HEK293 (cell line): ENCODE measurements at regions not wholly inside any gene's neighbourhood (a gene's known extent, or its start where the extent isn't known, plus 50 kb on each side); places are given as distances from the start of the nearest gene placed in this dataset.

Experiments used
- CTCF ChIA-PET: fragments of 350-600 bp; formaldehyde crosslinking; extraction: SDS; loops from one replicate; lab custom pipeline; 2021; ENCODE audit warnings: antibody characterized with exemption; lab: Yijun Ruan, JAX
- POLR2A ChIA-PET: fragments of 300-600 bp; formaldehyde crosslinking; extraction: SDS; loops from one replicate; lab custom pipeline; 2020; ENCODE audit warnings: antibody characterized with exemption, inconsistent platforms; lab: Yijun Ruan, JAX
- H3K27ac ChIP-seq: fragments of 200-500 bp; sonication (Bioruptor generic); 2 replicates; pipeline ENCODE4 v1.5.1; 2014; ENCODE audit warnings: low read depth, low read length, control low read depth, inconsistent platforms; ENCODE audit errors: extremely low read depth
- H3K36me3 ChIP-seq, 2 experiments: fragments of 200-500 bp in 1 of 2; sonication (Bioruptor generic) in 1 of 2; 1 replicate in 1 of 2; 2 replicates in 1 of 2; pipeline ENCODE4 v1.5.1; 2014 to 2017; ENCODE audit warnings: inconsistent platforms in 2 of 2, low read length in 2 of 2; ENCODE audit not compliant: control insufficient read depth in 2 of 2, insufficient read depth in 1 of 2
- H3K4me1 ChIP-seq: fragments of 200-500 bp; sonication (Bioruptor generic); 2 replicates; pipeline ENCODE4 v1.5.1; 2014; ENCODE audit warnings: mild to moderate bottlenecking, low read length, inconsistent platforms; ENCODE audit not compliant: control insufficient read depth, insufficient read depth
- H3K4me3 ChIP-seq: 2 replicates; pipeline ENCODE4 v1.5.1; 2011; ENCODE audit warnings: low read depth, mild to moderate bottlenecking, control low read depth, low read length, moderate library complexity
- H3K9me3 ChIP-seq: fragments of 200-500 bp; sonication (Bioruptor generic); 2 replicates; pipeline ENCODE4 v1.5.1; 2014; ENCODE audit warnings: low read depth, low read length, inconsistent platforms; ENCODE audit not compliant: control insufficient read depth, insufficient read depth
- HOXD13 ChIP-seq: sonication (generic); formaldehyde crosslinking; IDR thresholded peaks from 2 replicates; pipeline ENCODE4 v1.8.0; 2022; ENCODE audit warnings: missing genetic modification reagents, borderline replicate concordance
- IKZF3 ChIP-seq: fragments of 450-650 bp; IDR thresholded peaks from 2 replicates; pipeline ENCODE4 v1.5.0; 2018; ENCODE audit warnings: missing biosample characterization, mild to moderate bottlenecking, missing genetic modification characterization, moderate library complexity
- KLF16 ChIP-seq: fragments of 450-650 bp; formaldehyde crosslinking; IDR thresholded peaks from 2 replicates; pipeline ENCODE4 v1.5.1; 2017; ENCODE audit warnings: missing biosample characterization, missing genetic modification characterization
- KLF9 ChIP-seq: fragments of 450-650 bp; formaldehyde crosslinking; IDR thresholded peaks from 2 replicates; pipeline ENCODE4 v1.5.1; 2016; ENCODE audit warnings: missing biosample characterization, missing genetic modification characterization, low read depth
- MYNN ChIP-seq: fragments of 450-650 bp; formaldehyde crosslinking; IDR thresholded peaks from 2 replicates; pipeline ENCODE4 v1.5.1; 2016; ENCODE audit warnings: missing biosample characterization, missing genetic modification characterization, borderline replicate concordance
- SALL2 ChIP-seq: fragments of 450-650 bp; formaldehyde crosslinking; IDR thresholded peaks from 2 replicates; pipeline ENCODE4 v1.5.0; 2017; ENCODE audit warnings: missing biosample characterization, mild to moderate bottlenecking, missing genetic modification characterization, borderline replicate concordance
- ZBTB17 ChIP-seq: fragments of 450-650 bp; formaldehyde crosslinking; IDR thresholded peaks from 2 replicates; pipeline ENCODE4 v1.5.1; 2016; ENCODE audit warnings: missing biosample characterization, missing genetic modification characterization
- ZFHX2 ChIP-seq: fragments of 450-650 bp; formaldehyde crosslinking; conservative IDR thresholded peaks from 2 replicates; pipeline ENCODE4 v1.5.1; 2016; ENCODE audit warnings: missing biosample characterization, missing genetic modification characterization
- ZNF10 ChIP-seq: fragments of 450-650 bp; formaldehyde crosslinking; IDR thresholded peaks from 2 replicates; pipeline ENCODE4 v1.5.1; 2017; ENCODE audit warnings: missing biosample characterization, missing genetic modification characterization
- ZNF24 ChIP-seq: fragments of 450-650 bp; formaldehyde crosslinking; IDR thresholded peaks from 2 replicates; pipeline ENCODE4 v1.5.1; 2016; ENCODE audit warnings: missing biosample characterization, missing genetic modification characterization
- ZNF248 ChIP-seq: fragments of 450-650 bp; formaldehyde crosslinking; IDR thresholded peaks from 2 replicates; pipeline ENCODE4 v1.5.1; 2017; ENCODE audit warnings: missing biosample characterization, missing genetic modification characterization
- ZNF37A ChIP-seq: fragments of 450-650 bp; IDR thresholded peaks from 2 replicates; pipeline ENCODE4 v1.5.1; 2018; ENCODE audit warnings: missing biosample characterization, missing genetic modification characterization
- ZNF391 ChIP-seq: fragments of 450-650 bp; formaldehyde crosslinking; IDR thresholded peaks from 2 replicates; pipeline ENCODE4 v1.5.1; 2016; ENCODE audit warnings: low read depth, missing biosample characterization, missing genetic modification characterization, borderline replicate concordance
- ZNF416 ChIP-seq: fragments of 450-650 bp; formaldehyde crosslinking; IDR thresholded peaks from 2 replicates; pipeline ENCODE4 v1.5.1; 2016; ENCODE audit warnings: missing biosample characterization, missing genetic modification characterization
- ZNF48 ChIP-seq: fragments of 450-650 bp; formaldehyde crosslinking; IDR thresholded peaks from 2 replicates; pipeline ENCODE4 v1.5.1; 2016; ENCODE audit warnings: missing biosample characterization, missing genetic modification characterization
- ZNF521 ChIP-seq: fragments of 450-650 bp; formaldehyde crosslinking; IDR thresholded peaks from 2 replicates; pipeline ENCODE4 v1.5.1; 2017; ENCODE audit warnings: missing biosample characterization, mild to moderate bottlenecking, missing genetic modification characterization
- ZNF660 ChIP-seq: fragments of 450-650 bp; IDR thresholded peaks from 2 replicates; pipeline ENCODE4 v1.5.1; 2018; ENCODE audit warnings: missing biosample characterization, mild to moderate bottlenecking, missing genetic modification characterization
- TF ChIP-seq, protein P1 (sequence below): fragments of 450-650 bp; formaldehyde crosslinking; optimal IDR thresholded peaks from 2 replicates; pipeline ENCODE3; 2016; ENCODE audit warnings: missing biosample characterization, mild to moderate bottlenecking, missing genetic modification characterization
- TF ChIP-seq, protein P2 (sequence below): fragments of 450-650 bp; formaldehyde crosslinking; IDR thresholded peaks from 2 replicates; pipeline ENCODE4 v1.5.1; 2017; ENCODE audit warnings: missing biosample characterization, missing genetic modification characterization
- TF ChIP-seq, protein P3 (sequence below): fragments of 450-650 bp; formaldehyde crosslinking; IDR thresholded peaks from 2 replicates; pipeline ENCODE4 v1.5.1; 2017; ENCODE audit warnings: missing biosample characterization, mild to moderate bottlenecking, missing genetic modification characterization, moderate library complexity
- TF ChIP-seq, protein P4 (sequence below): fragments of 450-650 bp; IDR thresholded peaks from 2 replicates; pipeline ENCODE4 v1.5.1; 2018; ENCODE audit warnings: missing biosample characterization, missing genetic modification characterization
- TF ChIP-seq, protein P5 (sequence below): fragments of 450-650 bp; formaldehyde crosslinking; IDR thresholded peaks from 2 replicates; pipeline ENCODE4 v1.5.1; 2016; ENCODE audit warnings: missing biosample characterization, missing genetic modification characterization

DNA sequence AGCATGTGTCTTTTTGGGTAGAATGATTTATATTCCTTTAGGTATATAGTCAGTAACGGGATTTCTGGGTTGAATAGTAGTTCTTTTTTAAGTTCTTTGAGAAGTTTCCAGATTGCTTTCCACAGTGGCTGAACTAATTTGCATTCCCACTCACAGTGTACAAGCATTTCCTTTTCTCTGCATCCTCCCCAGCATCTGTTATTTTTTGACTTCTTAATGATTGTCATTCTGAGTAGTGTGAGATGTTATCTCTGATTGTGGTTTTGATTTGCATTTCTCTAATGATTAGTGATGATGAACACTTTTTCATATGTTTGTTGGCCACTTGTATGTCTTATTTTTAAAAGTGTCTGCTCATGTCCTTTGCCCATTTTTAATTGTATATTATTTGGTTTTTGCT lies 337.6 kb downstream of the EFHB start:
- ChIA-PET POLR2A (no interaction called here), CTCF (no interaction called here)
- H3K4me3 ChIP-seq = no peak overlapping the region

DNA sequence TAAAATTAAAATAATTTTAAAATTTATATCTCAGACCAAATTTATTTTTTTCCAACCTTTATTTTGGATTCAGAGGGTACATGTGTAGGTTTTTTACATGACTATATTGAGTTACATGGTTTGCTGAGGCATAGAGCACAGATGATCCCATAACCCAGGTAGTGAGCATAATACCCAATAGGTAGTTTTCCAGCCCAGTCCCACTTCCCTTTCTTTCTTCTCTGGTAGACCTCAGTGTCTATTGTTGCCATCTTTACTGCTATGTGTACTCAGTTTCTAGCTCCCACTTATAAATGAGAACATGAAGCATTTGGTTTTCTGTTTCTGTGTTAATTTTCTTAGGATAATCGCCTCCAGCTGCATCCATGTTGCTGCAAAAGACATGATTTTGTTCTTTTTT lies 338.1 kb downstream of the EFHB start:
- H3K36me3 ChIP-seq = no peaks in the 10 kb centered on the region
- no peaks in the 10 kb centered on the region for H3K9me3 ChIP-seq
- H3K27ac ChIP-seq = no peak overlapping the region
- H3K4me1 ChIP-seq = no peaks in the 10 kb centered on the region
- TF ChIP-seq SALL2 (tag by site-specific recombination) (no peak), ZNF48 (tag by site-specific recombination) (no peak), ZBTB17 (no peak), ZNF248 (tag by site-specific recombination) (no peak), IKZF3 (tag by site-specific recombination) (no peak), ZNF660 (tag by site-specific recombination) (no peak), HOXD13 (CRISPR knock-in tag) (no peak), ZNF521 (no peak), KLF16 (tag by site-specific recombination) (no peak), KLF9 (tag by site-specific recombination) (no peak), ZNF391 (tag by site-specific recombination) (no peak), ZNF37A (tag by site-specific recombination) (no peak), ZFHX2 (no peak), ZNF416 (tag by site-specific recombination) (no peak), ZNF10 (no peak), MYNN (tag by site-specific recombination) (no peak)
- TF ChIP-seq, protein P1, sequence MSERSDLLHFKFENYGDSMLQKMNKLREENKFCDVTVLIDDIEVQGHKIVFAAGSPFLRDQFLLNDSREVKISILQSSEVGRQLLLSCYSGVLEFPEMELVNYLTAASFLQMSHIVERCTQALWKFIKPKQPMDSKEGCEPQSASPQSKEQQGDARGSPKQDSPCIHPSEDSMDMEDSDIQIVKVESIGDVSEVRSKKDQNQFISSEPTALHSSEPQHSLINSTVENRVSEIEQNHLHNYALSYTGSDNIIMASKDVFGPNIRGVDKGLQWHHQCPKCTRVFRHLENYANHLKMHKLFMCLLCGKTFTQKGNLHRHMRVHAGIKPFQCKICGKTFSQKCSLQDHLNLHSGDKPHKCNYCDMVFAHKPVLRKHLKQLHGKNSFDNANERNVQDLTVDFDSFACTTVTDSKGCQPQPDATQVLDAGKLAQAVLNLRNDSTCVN (tag by site-specific recombination) = no peak
- TF ChIP-seq, protein P2, sequence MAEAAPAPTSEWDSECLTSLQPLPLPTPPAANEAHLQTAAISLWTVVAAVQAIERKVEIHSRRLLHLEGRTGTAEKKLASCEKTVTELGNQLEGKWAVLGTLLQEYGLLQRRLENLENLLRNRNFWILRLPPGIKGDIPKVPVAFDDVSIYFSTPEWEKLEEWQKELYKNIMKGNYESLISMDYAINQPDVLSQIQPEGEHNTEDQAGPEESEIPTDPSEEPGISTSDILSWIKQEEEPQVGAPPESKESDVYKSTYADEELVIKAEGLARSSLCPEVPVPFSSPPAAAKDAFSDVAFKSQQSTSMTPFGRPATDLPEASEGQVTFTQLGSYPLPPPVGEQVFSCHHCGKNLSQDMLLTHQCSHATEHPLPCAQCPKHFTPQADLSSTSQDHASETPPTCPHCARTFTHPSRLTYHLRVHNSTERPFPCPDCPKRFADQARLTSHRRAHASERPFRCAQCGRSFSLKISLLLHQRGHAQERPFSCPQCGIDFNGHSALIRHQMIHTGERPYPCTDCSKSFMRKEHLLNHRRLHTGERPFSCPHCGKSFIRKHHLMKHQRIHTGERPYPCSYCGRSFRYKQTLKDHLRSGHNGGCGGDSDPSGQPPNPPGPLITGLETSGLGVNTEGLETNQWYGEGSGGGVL = no peak
- TF ChIP-seq, protein P3, sequence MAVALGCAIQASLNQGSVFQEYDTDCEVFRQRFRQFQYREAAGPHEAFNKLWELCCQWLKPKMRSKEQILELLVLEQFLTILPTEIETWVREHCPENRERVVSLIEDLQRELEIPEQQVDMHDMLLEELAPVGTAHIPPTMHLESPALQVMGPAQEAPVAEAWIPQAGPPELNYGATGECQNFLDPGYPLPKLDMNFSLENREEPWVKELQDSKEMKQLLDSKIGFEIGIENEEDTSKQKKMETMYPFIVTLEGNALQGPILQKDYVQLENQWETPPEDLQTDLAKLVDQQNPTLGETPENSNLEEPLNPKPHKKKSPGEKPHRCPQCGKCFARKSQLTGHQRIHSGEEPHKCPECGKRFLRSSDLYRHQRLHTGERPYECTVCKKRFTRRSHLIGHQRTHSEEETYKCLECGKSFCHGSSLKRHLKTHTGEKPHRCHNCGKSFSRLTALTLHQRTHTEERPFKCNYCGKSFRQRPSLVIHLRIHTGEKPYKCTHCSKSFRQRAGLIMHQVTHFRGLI (tag by site-specific recombination) = no peak
- TF ChIP-seq, protein P4, sequence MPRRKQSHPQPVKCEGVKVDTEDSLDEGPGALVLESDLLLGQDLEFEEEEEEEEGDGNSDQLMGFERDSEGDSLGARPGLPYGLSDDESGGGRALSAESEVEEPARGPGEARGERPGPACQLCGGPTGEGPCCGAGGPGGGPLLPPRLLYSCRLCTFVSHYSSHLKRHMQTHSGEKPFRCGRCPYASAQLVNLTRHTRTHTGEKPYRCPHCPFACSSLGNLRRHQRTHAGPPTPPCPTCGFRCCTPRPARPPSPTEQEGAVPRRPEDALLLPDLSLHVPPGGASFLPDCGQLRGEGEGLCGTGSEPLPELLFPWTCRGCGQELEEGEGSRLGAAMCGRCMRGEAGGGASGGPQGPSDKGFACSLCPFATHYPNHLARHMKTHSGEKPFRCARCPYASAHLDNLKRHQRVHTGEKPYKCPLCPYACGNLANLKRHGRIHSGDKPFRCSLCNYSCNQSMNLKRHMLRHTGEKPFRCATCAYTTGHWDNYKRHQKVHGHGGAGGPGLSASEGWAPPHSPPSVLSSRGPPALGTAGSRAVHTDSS (tag by site-specific recombination) = no peak
- ChIA-PET POLR2A (no interaction called here), CTCF (interaction anchor here (0.6 kb wide), 1 partner anchor 1420 kb away, joined by 3 read pairs; no protein-coding TSS in a partner anchor)
- no peak overlapping the region for H3K4me3 ChIP-seq

More for the DNA sequence above, 337.6 kb downstream of the EFHB start:
- TF ChIP-seq, protein P5, sequence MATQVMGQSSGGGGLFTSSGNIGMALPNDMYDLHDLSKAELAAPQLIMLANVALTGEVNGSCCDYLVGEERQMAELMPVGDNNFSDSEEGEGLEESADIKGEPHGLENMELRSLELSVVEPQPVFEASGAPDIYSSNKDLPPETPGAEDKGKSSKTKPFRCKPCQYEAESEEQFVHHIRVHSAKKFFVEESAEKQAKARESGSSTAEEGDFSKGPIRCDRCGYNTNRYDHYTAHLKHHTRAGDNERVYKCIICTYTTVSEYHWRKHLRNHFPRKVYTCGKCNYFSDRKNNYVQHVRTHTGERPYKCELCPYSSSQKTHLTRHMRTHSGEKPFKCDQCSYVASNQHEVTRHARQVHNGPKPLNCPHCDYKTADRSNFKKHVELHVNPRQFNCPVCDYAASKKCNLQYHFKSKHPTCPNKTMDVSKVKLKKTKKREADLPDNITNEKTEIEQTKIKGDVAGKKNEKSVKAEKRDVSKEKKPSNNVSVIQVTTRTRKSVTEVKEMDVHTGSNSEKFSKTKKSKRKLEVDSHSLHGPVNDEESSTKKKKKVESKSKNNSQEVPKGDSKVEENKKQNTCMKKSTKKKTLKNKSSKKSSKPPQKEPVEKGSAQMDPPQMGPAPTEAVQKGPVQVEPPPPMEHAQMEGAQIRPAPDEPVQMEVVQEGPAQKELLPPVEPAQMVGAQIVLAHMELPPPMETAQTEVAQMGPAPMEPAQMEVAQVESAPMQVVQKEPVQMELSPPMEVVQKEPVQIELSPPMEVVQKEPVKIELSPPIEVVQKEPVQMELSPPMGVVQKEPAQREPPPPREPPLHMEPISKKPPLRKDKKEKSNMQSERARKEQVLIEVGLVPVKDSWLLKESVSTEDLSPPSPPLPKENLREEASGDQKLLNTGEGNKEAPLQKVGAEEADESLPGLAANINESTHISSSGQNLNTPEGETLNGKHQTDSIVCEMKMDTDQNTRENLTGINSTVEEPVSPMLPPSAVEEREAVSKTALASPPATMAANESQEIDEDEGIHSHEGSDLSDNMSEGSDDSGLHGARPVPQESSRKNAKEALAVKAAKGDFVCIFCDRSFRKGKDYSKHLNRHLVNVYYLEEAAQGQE (tag by site-specific recombination) = no peak
- TF ChIP-seq ZNF24 (tag by site-specific recombination) = no peak
- Histone ChIP-seq H3K9me3 (no peaks in the 10 kb centered on the region), H3K36me3 (no peaks in the 10 kb centered on the region), H3K4me1 (no peaks in the 10 kb centered on the region), H3K27ac (no peak overlapping the region)
